Endothelial cell of hepatic sinusoid (primary cell): ENCODE measurements at regions not wholly inside any gene's neighbourhood (a gene's known extent, or its start where the extent isn't known, plus 50 kb on each side); places are given as distances from the start of the nearest gene placed in this dataset.

Source experiments
- in situ Hi-C: cut with HindIII; loops from 2 replicates; pipeline ENCODE4 v1.10.0; 2017; ENCODE audit warnings: low sequenced_read_pairs

GRCh38 chr2:219878516-219878915 is 251.1 kb downstream of the SLC4A3 start:
- in situ Hi-C loops = no loop called here

- in situ Hi-C loops = no loop called here
Observed at GRCh38 chr2:219881851-219882250, 254.4 kb downstream of the SLC4A3 start.

GRCh38 chr2:219886615-219887014 is 259.2 kb downstream of the SLC4A3 start:
- in situ Hi-C loops = no loop called here

- in situ Hi-C loops = no loop called here
Observed at GRCh38 chr2:219887870-219888269, 260.4 kb downstream of the SLC4A3 start.

GRCh38 chr2:219893541-219893940 is 266.1 kb downstream of the SLC4A3 start:
- in situ Hi-C loops = no loop called here

GRCh38 chr2:219897456-219897855 is 270.0 kb downstream of the SLC4A3 start:
- in situ Hi-C loops = no loop called here

GRCh38 chr2:219901155-219901554 is 273.7 kb downstream of the SLC4A3 start:
- in situ Hi-C loops = no loop called here

GRCh38 chr2:219902891-219903552 is 275.6 kb downstream of the SLC4A3 start:
- in situ Hi-C loops = no loop called here

GRCh38 chr2:219905640-219906039 is 278.2 kb downstream of the SLC4A3 start:
- in situ Hi-C loops = no loop called here

- in situ Hi-C loops = no loop called here
Observed at GRCh38 chr2:219906114-219907010, 278.9 kb downstream of the SLC4A3 start.

GRCh38 chr2:219907011-219907365 is 279.6 kb downstream of the SLC4A3 start:
- in situ Hi-C loops = no loop called here

GRCh38 chr2:219908538-219908937 is 281.1 kb downstream of the SLC4A3 start:
- in situ Hi-C loops = no loop called here

- in situ Hi-C loops = no loop called here
Observed at GRCh38 chr2:219911541-219911940, 284.1 kb downstream of the SLC4A3 start.

- in situ Hi-C loops = no loop called here
Observed at GRCh38 chr2:219912491-219912921, 285.1 kb downstream of the SLC4A3 start.

- in situ Hi-C loops = no loop called here
Observed at GRCh38 chr2:219914577-219914976, 287.1 kb downstream of the SLC4A3 start.

GRCh38 chr2:219916281-219916680 is 288.9 kb downstream of the SLC4A3 start:
- in situ Hi-C loops = no loop called here

GRCh38 chr2:219916726-219917440 is 289.5 kb downstream of the SLC4A3 start:
- in situ Hi-C loops = no loop called here

GRCh38 chr2:219918254-219918653 is 290.8 kb downstream of the SLC4A3 start:
- in situ Hi-C loops = no loop called here

GRCh38 chr2:219918944-219919343 is 291.5 kb downstream of the SLC4A3 start:
- in situ Hi-C loops = no loop called here

GRCh38 chr2:219919506-219919905 is 292.1 kb downstream of the SLC4A3 start:
- in situ Hi-C loops = no loop called here

GRCh38 chr2:219929835-219930234 is 302.4 kb downstream of the SLC4A3 start:
- in situ Hi-C loops = no loop called here

- in situ Hi-C loops = no loop called here
Observed at GRCh38 chr2:219939647-219940046, 312.2 kb downstream of the SLC4A3 start.
